ENCODE measurements at regions not wholly inside any gene's neighbourhood (a gene's known extent, or its start where the extent isn't known, plus 50 kb on each side); places are given as distances from the start of the nearest gene placed in this dataset.

DNA sequence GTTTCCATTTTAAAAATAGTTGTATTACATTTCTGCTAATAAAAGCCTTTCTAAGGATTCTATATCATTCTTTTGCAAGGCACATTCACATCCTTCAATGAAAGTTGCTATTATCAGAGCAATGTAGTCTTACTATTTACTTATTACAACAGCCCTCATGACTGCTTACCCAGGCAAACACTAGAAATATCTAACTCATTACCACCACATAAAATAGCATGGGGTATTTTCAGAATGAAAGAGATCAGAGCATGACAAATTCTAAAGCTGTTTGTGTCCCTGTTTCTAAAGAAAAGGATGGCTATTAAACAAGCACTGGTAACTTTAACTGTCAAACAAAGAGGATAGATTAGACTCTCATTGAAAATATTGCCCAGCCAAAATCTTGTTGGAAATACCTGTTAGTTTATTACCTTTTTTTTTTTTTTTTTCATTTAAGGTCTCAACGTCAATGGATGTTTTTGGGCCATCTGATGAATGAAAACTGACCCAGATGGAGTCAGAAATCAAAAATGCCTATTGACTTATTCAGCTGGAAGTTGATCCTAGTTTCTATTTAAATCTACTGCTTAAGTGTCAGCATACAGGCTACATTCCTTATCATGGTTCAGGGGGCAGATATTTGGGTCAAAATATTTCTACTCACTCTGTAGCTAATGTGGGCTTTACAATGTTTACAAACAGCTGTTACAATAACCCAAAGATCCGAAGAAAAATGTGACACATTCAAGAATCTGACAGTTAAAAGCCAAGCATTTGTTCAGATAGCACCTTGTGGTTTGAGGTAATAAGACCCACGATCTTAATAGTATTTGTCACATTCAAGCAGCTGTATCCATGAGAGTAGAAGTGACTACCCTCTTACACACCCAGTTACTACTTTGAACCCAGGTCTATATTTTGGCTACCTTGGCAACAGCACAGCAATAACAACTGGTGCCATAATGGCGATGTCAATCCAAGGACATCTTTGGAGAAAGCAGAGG is 554.8 kb upstream of the MEF2C start:
- no peak overlapping the region for H3K4me3 ChIP-seq
- TF ChIP-seq POLR2AphosphoS5 (IDR thresholded peaks at IDR 0.05) (no peak), POLR2A (IDR thresholded peaks at IDR 0.05) (no peak), EP300 (IDR thresholded peaks at IDR 0.05) (no peak)
- TF ChIP-seq, protein P1, sequence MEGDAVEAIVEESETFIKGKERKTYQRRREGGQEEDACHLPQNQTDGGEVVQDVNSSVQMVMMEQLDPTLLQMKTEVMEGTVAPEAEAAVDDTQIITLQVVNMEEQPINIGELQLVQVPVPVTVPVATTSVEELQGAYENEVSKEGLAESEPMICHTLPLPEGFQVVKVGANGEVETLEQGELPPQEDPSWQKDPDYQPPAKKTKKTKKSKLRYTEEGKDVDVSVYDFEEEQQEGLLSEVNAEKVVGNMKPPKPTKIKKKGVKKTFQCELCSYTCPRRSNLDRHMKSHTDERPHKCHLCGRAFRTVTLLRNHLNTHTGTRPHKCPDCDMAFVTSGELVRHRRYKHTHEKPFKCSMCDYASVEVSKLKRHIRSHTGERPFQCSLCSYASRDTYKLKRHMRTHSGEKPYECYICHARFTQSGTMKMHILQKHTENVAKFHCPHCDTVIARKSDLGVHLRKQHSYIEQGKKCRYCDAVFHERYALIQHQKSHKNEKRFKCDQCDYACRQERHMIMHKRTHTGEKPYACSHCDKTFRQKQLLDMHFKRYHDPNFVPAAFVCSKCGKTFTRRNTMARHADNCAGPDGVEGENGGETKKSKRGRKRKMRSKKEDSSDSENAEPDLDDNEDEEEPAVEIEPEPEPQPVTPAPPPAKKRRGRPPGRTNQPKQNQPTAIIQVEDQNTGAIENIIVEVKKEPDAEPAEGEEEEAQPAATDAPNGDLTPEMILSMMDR (IDR thresholded peaks at IDR 0.05) = no peak
- no peaks in the 10 kb centered on the region for H3K9me3 ChIP-seq
- 77% methylated on average over 4 of the region's 4 CpGs for WGBS
- no peak overlapping the region for H3K27ac ChIP-seq
- DNase-seq (ENCODE audit: low spot score in 2 of 2) = no peak
- no peaks in the 10 kb centered on the region for H3K4me1 ChIP-seq
- H3K27me3 ChIP-seq = no peaks in the 10 kb centered on the region
- no peaks in the 10 kb centered on the region for H3K36me3 ChIP-seq

DNA sequence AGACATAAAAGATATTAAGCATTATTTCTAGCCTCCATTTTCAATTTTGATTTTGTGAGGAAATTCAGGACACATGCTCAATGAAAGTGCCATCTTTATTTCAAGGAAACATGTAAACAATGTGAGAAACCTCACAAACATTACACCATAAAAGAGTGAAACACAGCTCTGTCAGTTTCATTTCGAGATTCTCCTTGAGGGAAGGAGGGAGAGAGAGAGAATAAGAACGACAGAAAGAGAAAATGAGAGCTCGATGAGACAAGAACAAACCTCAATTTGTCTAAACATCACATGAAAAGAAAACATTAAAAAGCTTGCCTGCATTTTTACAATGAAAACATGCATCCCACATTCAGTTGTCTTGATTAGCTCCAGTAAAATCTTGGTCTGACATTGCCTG is 553.5 kb upstream of the MEF2C start:
- WGBS = 70% methylated on average over 3 of the region's 3 CpGs
- Histone ChIP-seq H3K36me3 (no peaks in the 10 kb centered on the region), H3K4me3 (no peak overlapping the region), H3K4me1 (no peaks in the 10 kb centered on the region), H3K27me3 (no peaks in the 10 kb centered on the region), H3K9me3 (no peaks in the 10 kb centered on the region), H3K27ac (no peak overlapping the region)
- TF ChIP-seq POLR2A (IDR thresholded peaks at IDR 0.05) (no peak), EP300 (IDR thresholded peaks at IDR 0.05) (no peak), POLR2AphosphoS5 (IDR thresholded peaks at IDR 0.05) (no peak)
- TF ChIP-seq, protein P1 (IDR thresholded peaks at IDR 0.05) = no peak
- no peak for DNase-seq (ENCODE audit: low spot score in 2 of 2)

DNA sequence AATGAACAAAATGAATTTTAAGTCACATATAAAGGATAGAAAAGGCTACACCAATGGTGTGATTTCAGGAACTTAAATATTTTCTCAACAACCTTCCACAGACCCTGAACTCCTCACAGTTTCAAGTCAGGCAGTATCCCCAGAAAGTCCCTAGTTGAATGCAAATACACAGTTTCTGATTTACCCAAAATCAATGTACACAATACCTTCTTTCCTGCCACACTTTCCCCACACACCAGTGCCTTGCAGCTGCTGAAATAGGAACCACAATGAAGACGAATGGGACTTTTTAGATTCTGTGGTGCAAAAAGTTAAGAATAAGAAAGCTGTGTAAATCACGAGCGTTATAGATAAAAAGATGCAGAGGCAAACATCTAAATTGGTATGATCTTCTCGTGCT is 552.4 kb upstream of the MEF2C start:
- Histone ChIP-seq H3K4me3 (no peak overlapping the region), H3K9me3 (no peaks in the 10 kb centered on the region), H3K36me3 (no peaks in the 10 kb centered on the region), H3K27me3 (no peaks in the 10 kb centered on the region), H3K4me1 (no peaks in the 10 kb centered on the region), H3K27ac (no peak overlapping the region)
- WGBS = 85% methylated on average over 4 of the region's 4 CpGs
- no peak for DNase-seq (ENCODE audit: low spot score in 2 of 2)
- TF ChIP-seq, protein P1 (IDR thresholded peaks at IDR 0.05) = no peak
- TF ChIP-seq POLR2AphosphoS5 (IDR thresholded peaks at IDR 0.05) (no peak), POLR2A (IDR thresholded peaks at IDR 0.05) (no peak), EP300 (IDR thresholded peaks at IDR 0.05) (no peak)

DNA sequence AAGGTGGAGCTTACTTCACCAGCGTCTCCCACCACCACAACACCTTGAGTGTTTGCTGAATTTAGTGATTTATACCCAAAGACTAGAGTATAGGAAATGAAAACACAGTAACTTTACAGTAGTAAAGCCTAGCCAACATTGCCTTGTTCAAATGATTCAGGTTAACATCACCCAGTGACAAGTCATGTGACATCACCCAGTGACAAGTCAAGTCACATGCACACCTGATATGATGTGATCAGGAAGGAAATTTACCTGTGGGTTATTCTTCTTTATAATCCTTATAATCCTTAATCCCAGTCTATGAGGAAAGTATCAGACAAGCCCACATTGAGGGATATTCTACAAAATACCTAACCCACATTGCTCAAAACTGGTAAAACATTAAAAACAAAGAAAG is 545.6 kb upstream of the MEF2C start:
- DNase-seq (ENCODE audit: low spot score in 2 of 2) = no peak
- no peaks in the 10 kb centered on the region for H3K9me3 ChIP-seq
- H3K27ac ChIP-seq = no peak overlapping the region
- TF ChIP-seq EP300 (IDR thresholded peaks at IDR 0.05) (no peak), POLR2AphosphoS5 (IDR thresholded peaks at IDR 0.05) (no peak), POLR2A (IDR thresholded peaks at IDR 0.05) (no peak)
- TF ChIP-seq, protein P1 (IDR thresholded peaks at IDR 0.05) = no peak
- H3K27me3 ChIP-seq = no peaks in the 10 kb centered on the region
- no peaks in the 10 kb centered on the region for H3K36me3 ChIP-seq
- H3K4me1 ChIP-seq = no peaks in the 10 kb centered on the region
- WGBS = 94% methylated on average over 1 of the region's 1 CpG
- no peak overlapping the region for H3K4me3 ChIP-seq

DNA sequence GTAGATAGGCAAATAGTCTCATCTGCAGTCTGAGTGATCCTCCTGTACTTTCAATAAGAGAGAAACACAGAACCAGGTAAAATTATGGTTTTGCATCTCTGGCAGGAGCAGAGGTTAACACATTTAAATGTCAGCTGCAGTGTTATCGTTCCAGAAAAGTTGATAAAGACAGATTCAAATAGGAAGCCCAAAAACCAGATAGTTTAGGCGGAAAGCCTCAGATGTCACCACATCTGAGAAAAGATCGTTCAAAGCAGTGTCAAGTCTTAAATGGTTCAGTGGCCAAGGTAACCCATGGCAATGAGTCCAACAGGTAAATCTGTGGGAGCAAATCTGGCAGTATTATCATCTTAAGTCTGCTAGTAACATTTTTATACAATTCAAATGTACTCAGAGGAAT is 542.1 kb upstream of the MEF2C start:
- peaks cover 9% of the 10 kb centered on the region for H3K4me1 ChIP-seq
- no peaks in the 10 kb centered on the region for H3K9me3 ChIP-seq
- TF ChIP-seq POLR2A (IDR thresholded peaks at IDR 0.05) (no peak), POLR2AphosphoS5 (IDR thresholded peaks at IDR 0.05) (no peak), EP300 (IDR thresholded peaks at IDR 0.05) (no peak)
- TF ChIP-seq, protein P1 (IDR thresholded peaks at IDR 0.05) = no peak
- no peak for DNase-seq (ENCODE audit: low spot score in 2 of 2)
- H3K27me3 ChIP-seq = no peaks in the 10 kb centered on the region
- H3K4me3 ChIP-seq = no peak overlapping the region
- 52% methylated on average over 3 of the region's 3 CpGs for WGBS
- no peak overlapping the region for H3K27ac ChIP-seq
- H3K36me3 ChIP-seq = no peaks in the 10 kb centered on the region
